PC-3 (cell line): ENCODE measurements at regions not wholly inside any gene's neighbourhood (a gene's known extent, or its start where the extent isn't known, plus 50 kb on each side); places are given as distances from the start of the nearest gene placed in this dataset.

Source experiments
- EZH2 ChIP-seq: fragments of 300-600 bp; sonication (generic); IDR thresholded peaks from one replicate; pipeline ENCODE4 v1.6.1; 2017; ENCODE audit warnings: antibody characterized with exemption, mild to moderate bottlenecking, low read length; ENCODE audit not compliant: unreplicated experiment
- EZH2phosphoT487 ChIP-seq: fragments of 300-600 bp; sonication (generic); IDR thresholded peaks from 2 replicates; pipeline ENCODE4 v1.6.1; 2018; ENCODE audit warnings: mild to moderate bottlenecking, antibody characterized with exemption, low read length, borderline replicate concordance
- TF ChIP-seq, protein P1 (sequence below): fragments of 300-600 bp; sonication (generic); conservative IDR thresholded peaks from 2 replicates; pipeline ENCODE4 v1.5.1; 2017; ENCODE audit warnings: antibody characterized with exemption, low read depth, mild to moderate bottlenecking, low read length

DNA sequence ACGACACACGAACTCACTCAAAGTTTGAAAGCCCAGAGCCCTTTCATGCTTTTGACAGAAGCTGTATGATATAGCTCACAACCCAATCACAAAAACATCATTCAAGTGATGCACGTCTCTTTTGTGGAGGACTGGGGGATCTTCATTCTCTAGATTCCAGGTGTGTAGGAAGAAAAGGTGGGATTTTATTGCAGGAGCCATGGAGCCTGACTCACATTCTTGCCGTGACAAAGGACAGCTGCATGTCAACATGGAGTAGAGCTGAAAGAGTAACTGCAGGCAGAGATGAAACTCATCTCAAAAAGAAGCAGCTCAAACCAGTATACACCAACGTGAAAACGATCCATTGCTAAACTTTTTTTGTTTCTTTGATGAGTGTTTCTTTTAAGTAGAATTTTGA lies 50.9 kb upstream of the PDE1A start:
- TF ChIP-seq, protein P1, sequence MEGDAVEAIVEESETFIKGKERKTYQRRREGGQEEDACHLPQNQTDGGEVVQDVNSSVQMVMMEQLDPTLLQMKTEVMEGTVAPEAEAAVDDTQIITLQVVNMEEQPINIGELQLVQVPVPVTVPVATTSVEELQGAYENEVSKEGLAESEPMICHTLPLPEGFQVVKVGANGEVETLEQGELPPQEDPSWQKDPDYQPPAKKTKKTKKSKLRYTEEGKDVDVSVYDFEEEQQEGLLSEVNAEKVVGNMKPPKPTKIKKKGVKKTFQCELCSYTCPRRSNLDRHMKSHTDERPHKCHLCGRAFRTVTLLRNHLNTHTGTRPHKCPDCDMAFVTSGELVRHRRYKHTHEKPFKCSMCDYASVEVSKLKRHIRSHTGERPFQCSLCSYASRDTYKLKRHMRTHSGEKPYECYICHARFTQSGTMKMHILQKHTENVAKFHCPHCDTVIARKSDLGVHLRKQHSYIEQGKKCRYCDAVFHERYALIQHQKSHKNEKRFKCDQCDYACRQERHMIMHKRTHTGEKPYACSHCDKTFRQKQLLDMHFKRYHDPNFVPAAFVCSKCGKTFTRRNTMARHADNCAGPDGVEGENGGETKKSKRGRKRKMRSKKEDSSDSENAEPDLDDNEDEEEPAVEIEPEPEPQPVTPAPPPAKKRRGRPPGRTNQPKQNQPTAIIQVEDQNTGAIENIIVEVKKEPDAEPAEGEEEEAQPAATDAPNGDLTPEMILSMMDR, result no peak
- TF ChIP-seq EZH2, result no peak
- TF ChIP-seq EZH2phosphoT487, result no peak
